Kidney tubule cell (primary cell): ENCODE measurements at regions not wholly inside any gene's neighbourhood (a gene's known extent, or its start where the extent isn't known, plus 50 kb on each side); places are given as distances from the start of the nearest gene placed in this dataset.
"Not testable (repeated sequence)": the region's sequence is repeated elsewhere in the genome, so short reads cannot be mapped to it uniquely, and the experiment has no call there.

Experiments used
- DNase-seq: peaks from one replicate; pipeline ENCODE4 v3.0.0-alpha.2; 2018; ENCODE audit warnings: low spot score

DNA sequence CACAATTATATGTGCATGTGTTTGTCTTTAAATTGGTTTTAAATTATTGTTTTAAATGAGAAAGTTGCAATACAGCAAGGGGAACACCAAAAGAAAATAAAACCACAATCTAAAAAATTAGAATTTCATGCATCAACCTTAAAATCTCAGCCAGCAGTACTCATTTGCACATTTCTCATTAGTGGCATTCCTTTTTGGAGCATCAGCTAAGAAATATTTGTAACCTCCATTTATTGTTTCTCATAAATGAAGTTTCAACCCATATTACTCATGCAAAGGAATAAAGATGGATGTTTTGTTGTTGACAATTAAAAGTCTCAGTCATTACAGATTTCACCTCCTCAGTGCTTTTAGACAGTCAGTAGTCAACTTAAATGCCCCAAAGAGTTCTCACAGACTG is 160.1 kb downstream of the TBX15 start:
- no peak for DNase-seq

DNA sequence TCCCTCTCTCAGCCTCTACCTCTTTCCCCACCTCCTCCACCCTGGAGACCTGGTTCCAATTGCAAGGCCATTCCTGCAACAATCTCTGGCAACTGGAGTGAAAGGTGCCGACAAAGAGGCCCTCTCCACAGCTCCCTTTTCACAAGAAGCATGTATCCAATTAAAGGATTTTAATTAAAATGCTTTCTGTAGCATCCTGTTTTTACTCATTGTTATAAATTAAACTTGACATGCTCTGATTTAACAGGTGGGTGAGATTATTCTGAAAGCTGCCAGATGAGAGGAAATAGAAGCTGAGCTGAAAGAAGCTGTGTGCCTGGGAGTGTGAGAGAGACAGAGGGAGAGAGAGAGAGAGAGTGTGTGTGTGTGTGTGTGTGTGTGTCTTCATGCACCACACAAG is 160.5 kb downstream of the TBX15 start:
- no peak for DNase-seq

DNA sequence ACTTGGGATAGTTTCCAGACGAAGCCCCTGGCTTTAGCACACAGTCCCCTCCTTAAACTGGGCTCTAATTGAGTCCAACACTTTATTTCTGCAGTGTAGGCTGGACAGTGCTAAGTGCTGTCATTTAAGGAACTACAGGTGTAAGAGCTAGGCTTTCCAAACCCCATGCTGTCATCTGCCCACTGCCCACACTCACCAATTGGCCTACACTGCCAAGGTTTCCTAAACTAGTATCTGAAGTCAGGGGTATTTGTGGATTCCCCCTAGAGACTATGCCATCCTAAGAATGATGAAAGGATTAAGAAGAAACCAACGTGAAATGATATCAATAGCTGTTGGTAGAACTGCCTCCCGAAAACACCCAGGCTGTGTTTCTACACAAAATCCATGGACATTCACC is 160.9 kb downstream of the TBX15 start:
- DNase-seq, result no peak

DNA sequence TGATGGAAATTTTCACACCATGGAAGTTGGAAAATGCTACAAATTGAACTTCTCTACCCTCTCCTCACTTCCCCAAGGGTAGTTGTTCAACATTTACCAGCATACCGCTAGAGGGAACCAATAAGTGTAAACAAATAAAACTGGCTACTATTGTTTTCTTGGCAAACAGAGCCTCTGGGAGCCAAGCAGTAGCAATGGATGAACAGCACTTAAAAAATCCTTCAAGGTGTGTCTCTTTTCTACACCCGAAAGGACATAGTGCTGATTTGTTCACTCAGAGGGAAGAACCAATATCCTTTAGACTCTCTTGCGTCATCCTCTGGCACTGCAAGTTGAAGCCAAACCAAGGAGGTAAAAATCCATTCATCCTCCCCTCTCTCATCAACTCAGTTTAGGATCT is 161.5 kb downstream of the TBX15 start:
- DNase-seq, result no peak

DNA sequence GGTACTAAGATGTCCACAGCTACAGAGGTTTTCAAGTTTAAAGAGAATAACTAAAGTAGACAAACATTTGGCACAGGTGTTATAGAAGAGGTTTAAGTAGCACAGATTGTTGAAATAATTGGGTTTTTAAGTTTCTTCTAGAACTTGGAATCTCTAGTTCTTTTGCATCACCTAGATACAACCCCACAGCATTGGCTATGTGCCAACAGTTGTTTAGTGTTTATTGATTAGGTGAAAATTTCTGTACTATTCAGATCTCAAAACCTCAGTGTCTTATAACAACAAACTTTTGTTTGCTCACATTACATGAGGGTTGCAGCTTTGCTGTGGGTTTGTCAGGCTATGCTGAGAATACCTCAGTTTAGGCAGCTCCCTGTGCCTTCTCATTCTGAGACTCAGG is 162.5 kb downstream of the TBX15 start:
- DNase-seq, result no peak

DNA sequence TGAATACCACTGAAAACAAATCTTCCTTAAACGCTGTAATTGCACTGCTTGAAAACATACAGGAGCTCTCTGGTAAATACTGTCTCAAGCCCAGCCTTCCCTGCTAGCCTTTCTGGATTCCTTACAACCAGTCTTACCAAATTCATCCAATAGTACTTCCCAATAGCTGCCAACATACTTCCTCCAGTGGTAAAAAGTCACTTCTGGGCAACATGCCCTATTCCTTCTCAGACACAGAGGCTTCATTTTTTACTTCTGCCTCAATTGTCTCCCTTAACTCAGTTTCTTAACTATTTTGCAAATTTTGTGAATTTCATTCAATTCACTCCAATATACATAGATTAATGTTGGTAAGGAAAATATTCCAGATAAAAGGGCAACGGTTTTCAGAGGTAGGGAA is 166.3 kb downstream of the TBX15 start:
- no peak for DNase-seq

DNA sequence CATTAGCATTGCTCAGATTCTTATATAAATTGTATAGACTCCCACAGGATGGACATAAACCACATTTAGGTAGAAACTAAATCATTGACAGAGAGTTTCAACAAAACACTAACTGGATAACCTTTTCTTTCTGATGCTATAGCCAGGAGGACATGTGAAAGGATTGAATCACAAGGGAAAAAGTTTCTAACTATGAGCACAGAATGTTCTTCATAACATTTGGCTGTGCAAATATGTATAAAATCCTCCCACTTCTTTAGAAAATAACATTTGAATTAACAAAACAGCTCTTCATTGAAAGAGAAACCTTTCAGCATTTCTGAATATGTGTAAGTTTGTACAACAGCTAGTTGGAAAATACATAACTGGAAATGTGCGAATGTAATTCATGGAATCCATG is 167.3 kb downstream of the TBX15 start:
- no peak for DNase-seq

DNA sequence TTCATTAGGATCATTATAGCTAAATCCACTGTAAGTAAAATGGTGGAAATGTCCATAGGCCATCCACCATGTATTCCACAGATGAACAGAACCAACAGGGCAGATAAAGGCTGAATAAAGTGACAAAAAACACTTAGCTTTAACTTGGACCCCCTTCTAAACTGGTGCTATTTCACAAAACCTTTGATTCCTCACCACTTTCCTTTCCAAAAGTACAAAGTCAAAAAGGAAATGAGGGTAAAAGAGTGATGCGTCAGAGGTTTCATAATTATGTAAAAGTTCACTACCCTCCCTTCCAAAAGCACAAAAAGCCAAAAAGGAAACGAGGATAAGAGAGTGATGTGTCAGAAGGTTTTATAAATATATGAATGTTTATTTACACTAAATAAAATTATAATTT is 172.2 kb downstream of the TBX15 start:
- no peak for DNase-seq

DNA sequence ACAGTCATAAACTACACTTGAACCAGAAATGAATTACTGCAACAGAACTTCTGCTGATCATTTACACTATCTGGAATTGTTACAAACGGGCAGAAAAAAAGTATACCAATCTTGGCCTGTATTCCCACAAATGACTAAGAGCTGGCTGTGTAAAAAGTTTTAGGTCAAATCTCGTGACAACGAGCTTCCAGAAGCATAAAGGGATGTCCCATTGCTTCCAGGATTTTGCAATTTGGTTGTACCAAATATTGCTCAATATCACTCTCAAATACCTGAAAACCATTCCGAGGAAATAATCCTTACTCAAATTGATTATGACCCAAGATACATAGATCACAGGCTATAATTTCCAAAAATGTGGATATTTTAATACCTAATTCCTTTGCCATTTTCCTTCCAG is 175.6 kb downstream of the TBX15 start:
- no peak for DNase-seq

DNA sequence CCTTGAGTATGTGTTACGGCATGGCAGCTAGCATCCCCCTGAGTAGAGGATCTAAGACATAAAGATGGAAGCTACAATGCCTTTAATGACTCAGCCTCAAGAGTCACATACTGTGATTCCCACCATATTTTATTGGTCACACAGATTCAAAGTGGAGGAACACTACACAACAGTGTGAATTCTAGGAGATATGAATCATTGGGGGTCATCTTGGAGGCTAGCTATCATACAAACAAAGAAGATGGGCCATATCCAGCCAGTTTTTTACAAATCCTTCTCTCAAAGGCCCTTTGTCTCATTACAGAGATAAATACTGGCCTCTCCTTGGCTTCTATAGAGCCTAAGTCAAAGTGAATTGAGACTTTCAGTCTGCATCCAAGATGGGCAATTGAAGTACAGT is 177.0 kb downstream of the TBX15 start:
- DNase-seq, result no peak

DNA sequence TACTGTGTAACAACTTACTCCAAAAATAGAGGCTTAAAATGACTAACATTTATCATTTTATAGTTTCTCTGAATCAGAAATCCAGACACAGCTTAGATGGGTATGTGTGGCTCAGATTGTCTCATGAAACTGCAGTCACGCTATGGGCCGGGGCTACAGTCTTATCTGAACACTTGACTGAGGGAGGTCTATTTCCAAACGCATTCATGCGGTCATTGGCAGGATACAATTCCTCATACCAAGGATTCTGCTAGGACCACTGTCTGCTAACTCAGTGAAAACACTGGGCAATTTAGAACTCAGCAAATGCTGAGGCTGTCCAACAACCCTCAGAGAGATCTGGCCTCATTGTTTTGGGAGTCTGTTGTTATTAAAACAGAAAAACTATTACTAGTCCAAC is 178.6 kb downstream of the TBX15 start:
- DNase-seq, result no peak

DNA sequence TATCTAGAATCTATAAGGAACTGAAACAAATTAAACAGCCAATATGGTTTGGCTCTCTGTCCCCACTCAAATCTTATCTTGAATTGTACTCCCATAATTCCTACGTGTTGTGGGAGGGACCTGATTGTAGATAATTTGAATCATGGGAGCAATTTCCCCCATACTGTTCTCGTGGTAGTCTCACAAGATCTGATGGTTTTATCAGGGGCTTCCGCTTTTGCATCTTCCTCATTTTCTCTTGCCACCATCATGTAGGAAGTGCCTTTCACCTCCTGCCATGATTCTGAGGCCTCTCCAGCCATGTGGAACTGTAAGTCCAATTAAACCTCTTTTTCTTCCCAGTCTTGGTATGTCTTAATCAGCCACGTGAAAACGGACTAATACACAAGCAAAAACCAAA is 185.0 kb downstream of the TBX15 start:
- not testable (repeated sequence) for DNase-seq

DNA sequence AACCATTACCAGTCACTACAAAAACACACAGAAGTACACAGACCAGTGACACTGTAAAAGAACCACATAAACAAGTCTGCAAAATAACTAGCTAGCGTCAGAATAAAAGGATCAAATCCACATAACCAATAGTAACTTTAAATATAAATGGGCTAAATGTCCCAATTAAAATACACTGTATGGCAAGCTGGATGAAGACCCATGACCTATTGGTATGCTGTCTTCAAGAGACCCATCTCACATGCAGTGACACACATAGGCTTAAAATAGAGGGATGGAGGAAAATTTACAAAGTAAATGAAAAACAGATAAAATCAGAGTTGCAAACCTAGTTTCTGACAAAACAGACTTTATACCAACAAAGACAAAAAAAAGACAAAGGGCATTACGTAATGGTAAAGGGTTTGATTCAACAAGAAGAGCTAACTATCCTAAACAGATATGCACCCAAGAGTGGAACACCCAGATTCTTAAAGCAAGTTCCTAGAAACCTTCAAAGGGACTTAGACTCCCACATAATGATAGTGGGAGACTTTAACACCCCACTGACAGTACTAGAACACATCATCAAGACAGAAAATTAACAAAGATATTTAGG is 196.9 kb downstream of the TBX15 start:
- no peak for DNase-seq

DNA sequence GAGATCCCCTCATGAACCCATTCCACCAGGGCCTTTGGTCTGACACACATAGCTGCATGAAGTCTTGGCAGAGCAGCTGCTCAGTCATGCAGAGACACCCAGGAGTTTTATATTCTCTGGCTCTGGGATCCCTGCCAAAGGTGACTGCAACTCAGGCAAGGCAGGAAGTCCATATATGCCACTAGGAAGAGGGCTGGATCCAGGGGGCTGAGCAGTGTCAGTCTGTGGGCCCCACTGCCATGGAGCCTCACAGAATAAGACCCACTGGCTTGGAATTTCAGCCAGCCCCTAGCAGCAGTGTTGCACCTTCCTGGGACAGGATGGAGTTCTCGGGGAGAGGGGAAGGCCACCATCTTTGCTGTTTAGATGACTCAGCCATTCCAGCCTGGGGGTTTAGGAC is 199.7 kb downstream of the TBX15 start:
- DNase-seq, result peak; percentile 98

DNA sequence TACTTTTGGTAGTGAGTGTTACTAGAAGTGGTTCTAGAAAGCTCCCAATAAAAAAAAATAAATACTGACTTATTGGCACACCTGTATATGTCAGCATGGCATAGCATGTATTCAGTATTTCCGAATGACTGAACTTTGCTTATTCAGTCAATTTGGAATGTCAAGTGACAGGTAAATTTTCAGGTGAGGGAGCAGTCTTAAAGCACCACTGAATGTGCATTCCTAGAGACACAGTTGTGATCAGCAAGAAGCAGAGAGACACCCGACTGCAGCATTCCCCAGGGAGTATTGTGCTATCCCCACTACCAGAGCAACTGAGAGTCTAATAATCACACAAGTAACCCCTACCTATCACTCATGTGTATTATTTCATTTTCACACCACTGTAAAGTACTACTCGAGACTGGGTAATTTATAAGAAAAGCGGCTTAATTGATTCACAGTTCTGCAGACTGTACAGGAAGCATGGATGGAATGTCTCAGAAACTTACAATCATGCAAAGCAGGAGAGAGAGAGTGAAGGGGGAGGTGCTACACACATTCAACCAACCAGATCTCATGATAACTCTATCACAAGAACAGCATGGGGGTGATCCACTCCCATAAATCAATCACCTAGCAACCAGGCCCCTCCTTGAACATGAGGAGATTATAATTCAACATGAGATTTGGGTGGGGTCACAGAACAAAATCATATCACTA is 201.5 kb downstream of the TBX15 start:
- peak; percentile 60 for DNase-seq

DNA sequence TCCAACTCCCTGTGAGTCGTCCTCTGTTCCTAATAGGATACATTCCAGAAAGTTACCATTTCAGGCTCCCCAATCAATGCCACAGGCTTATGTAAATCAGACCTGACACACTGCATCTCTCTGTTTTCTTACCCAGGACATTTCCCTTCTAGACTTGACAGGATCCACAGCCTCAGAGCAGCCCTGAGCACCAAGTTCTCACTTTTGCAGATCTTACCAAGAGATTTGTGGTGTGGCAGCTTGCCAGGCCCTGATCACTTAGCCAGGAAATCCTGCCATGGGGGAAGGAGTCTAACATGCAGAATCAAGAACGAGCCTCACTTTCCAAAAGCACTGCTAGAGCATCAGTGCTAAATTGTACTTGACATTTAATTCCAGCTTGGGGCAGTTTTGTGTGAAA is 202.9 kb downstream of the TBX15 start:
- peak; percentile 74 for DNase-seq

DNA sequence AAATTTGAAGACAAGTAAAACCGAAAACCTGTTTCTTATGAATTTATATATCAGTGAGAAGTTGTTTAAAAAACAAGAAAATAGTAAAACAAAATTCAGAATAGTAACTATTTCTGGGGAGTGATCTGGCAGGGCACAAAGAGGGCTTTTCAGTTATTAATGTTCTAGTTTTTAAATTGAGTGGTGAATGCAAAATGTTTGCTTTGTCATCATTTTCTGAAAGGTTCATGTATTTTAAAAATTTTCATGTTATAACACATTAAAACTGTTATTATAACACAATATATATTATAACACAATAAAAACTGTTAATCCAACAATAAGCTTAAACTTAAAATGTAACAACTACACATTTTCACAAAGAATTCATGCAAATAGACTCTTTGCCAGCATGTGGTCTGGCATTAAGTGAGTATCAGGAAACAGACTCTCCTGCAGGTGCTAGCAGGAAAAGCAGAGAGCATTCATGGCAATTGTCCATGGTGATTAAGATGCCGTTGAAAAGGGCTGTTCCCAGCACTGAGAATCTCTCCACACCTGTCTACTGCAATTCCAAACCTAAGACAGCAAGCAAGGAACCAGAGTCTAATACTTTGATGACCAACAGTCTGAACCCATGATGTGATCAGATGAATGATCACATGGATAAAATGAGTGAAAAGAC is 204.9 kb downstream of the TBX15 start:
- peak; percentile 32 for DNase-seq

DNA sequence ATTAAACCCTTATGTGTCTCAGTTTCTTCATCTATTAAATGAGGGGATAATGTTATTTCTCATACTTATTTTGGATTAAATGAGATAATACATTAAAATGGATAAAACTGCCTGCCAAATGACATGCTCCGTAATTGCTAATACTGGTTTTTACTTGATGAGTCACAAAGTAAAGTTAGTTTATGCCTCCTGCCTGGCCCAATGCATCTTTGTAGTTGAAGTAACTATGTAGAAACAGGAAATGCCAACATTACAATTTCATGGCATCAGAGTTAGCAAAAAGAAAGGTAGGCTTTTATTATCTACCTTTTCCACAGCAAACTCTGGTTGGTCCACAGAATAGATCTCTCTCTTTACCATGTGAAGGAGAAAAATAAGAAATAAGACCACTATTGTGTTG is 214.5 kb downstream of the TBX15 start:
- peak; percentile 63 for DNase-seq

DNA sequence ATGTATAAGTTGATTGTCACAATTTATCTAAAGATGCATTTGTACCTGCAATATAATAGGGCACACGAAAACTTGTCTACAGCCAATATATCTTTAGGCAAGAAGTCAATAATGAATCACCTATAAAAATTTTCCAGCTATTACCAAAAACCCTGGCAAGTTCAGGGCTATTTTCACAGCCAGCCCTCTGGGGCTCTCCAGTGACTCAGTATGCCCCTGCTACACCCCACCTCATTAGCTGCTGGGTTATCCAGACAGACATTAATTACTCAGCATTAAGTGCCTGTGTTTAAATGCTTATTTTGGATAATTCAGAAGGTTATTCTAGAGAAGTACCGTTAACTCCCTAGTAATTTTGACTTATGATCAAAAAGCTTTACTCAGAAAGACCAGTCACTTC is 220.2 kb downstream of the TBX15 start:
- DNase-seq, result peak; percentile 10

DNA sequence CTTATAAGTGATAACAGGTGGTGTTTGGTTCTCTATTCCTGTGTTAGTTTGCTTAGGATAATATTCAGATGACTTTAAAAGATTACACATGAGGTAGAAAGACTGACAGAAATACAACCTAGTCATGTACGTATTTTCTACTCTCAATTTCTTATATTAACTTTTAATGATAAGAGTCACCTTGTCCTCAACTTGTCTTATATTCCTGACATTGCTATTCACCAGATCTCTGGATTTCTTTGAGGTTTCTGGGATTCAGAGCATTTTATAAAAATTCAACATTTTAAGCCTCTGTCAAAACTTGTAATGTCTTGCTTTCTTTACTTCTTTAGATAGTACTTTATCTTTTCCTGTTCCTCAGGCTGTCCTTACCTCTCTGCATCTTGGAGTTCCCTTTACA is 234.2 kb downstream of the TBX15 start:
- DNase-seq, result no peak

DNA sequence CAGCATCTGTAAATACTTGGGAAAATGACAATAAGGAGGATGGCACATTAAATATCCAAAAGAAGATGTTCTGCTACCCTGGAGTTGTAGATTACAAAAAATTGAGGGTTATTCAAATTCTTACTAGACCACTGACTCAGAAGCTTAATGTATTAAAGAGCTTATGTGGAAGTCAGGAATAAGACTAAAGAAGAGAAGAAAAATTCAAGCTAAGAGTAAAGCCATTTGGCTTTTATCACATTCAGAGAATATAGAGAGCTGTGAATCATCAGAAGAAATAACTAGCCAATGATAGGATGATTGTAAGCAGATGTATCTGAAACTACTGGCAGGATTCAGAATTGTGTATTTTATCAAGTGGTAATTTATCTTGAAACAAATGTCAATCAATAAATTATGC is 237.0 kb downstream of the TBX15 start:
- no peak for DNase-seq

DNA sequence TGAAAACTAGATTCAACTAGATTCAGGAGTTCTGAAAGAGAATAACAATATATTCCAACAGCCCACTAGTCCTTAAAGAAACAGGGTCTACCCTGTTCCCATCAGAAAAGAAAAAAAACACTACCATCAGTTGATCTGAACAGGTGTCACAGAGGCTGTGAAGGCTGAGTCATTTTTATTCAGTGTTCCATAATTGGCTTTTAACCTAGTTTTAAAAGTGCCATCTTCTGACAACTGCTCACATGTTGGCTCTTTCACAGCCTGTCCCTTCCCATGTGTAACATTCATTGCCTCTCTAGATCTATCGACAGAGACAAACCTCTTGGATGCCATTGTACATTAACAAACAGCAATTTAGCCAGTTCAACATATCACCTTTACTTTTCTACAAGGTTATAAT is 243.7 kb downstream of the TBX15 start:
- no peak for DNase-seq

DNA sequence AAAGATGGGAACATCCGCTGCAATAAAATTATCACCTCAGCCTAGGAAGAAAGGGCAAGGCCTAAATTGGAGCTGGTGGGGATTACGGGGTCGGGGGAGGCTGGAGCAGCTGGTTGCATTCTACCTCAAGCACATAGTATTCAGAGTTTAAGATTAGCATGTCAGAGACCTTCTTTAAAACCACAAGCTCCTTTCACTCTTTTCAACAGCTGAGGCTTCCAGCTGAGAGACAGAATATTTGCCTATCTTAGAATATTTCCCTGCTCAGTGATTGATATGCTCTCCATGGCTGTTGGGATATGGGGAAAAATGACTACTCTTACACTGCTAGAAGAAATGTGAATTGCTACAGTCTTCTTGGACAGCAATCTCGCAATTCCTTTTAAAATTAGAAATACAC is 248.6 kb downstream of the TBX15 start:
- DNase-seq, result no peak

DNA sequence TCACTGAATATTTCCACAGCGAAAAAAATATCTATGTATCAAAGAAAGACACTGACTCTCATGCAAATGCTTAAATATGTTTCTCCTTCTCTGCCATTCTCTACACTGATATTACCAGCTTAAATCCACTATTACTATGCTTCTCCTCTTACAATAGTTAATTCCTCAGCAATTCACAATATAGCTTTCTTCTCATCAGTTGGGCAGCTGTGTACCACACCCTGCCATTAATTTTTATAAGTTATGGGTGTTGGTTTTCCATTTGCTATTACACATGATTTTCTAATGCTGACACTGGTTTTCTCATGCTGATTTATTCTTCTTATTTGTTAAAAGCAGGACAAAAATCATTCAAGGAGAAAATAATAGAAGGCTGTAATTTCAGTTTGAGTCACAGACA is 251.8 kb downstream of the TBX15 start:
- DNase-seq, result no peak
